COR-L47 (cell line): ENCODE measurements at regions not wholly inside any gene's neighbourhood (a gene's known extent, or its start where the extent isn't known, plus 50 kb on each side); places are given as distances from the start of the nearest gene placed in this dataset.

ENCODE experiments used
- DNase-seq: peaks from one replicate; lab custom pipeline; 2025; lab: John Stamatoyannopoulos, UW

- DNase-seq: no peak
These were observed 271.2 kb upstream of the RPL38 start for GRCh38 chr17:73932216-73932749.

GRCh38 chr17:73933164-73933766 is 270.2 kb upstream of the RPL38 start:
- DNase-seq: no peak

GRCh38 chr17:73933871-73934270 is 269.6 kb upstream of the RPL38 start:
- DNase-seq: no peak

GRCh38 chr17:73934696-73935095 is 268.8 kb upstream of the RPL38 start:
- DNase-seq: no peak

GRCh38 chr17:73936908-73937627 is 266.4 kb upstream of the RPL38 start:
- no peak for DNase-seq

- DNase-seq: no peak
These were observed 264.8 kb upstream of the RPL38 start for GRCh38 chr17:73938706-73939105.

GRCh38 chr17:73939806-73940205 is 263.7 kb upstream of the RPL38 start:
- no peak for DNase-seq

- no peak for DNase-seq
These were observed 263.0 kb upstream of the RPL38 start for GRCh38 chr17:73940511-73940910.

GRCh38 chr17:73941919-73942530 is 261.5 kb upstream of the RPL38 start:
- DNase-seq: no peak

GRCh38 chr17:73942703-73943415 is 260.6 kb upstream of the RPL38 start:
- DNase-seq: no peak

GRCh38 chr17:73943416-73944110 is 259.9 kb upstream of the RPL38 start:
- DNase-seq: no peak

GRCh38 chr17:73944366-73944765 is 259.1 kb upstream of the RPL38 start:
- DNase-seq: no peak

- DNase-seq: no peak
These were observed 256.1 kb upstream of the RPL38 start for GRCh38 chr17:73947281-73947965.

GRCh38 chr17:73947966-73948355 is 255.5 kb upstream of the RPL38 start:
- DNase-seq: no peak

- no peak for DNase-seq
These were observed 253.4 kb upstream of the RPL38 start for GRCh38 chr17:73949903-73950592.

- DNase-seq: no peak
These were observed 252.9 kb upstream of the RPL38 start for GRCh38 chr17:73950593-73950914.

- DNase-seq: no peak
These were observed 251.4 kb upstream of the RPL38 start for GRCh38 chr17:73952082-73952479.

GRCh38 chr17:73952480-73953205 is 250.8 kb upstream of the RPL38 start:
- DNase-seq: no peak

- no peak for DNase-seq
These were observed 250.1 kb upstream of the RPL38 start for GRCh38 chr17:73953206-73954033.
